ENCODE measurements at regions not wholly inside any gene's neighbourhood (a gene's known extent, or its start where the extent isn't known, plus 50 kb on each side); places are given as distances from the start of the nearest gene placed in this dataset.

- no peak for DNase-seq (ENCODE audit: low read depth, low spot score)
- no peak for ATAC-seq
- ChIA-PET RAD21 (ENCODE audit: low non-redundant PET in 1 of 2, low total read pairs in 2 of 2, uncharacterized antibody in 2 of 2, unreplicated experiment in 2 of 2) (no interaction called here), CTCF (no interaction called here), POLR2A (no interaction called here)
- no TSS peak for BruUV-seq (replicated peaks)
- no peaks in the 10 kb centered on the region for H3K79me2 ChIP-seq (ENCODE audit: insufficient read depth, low read length)
- H3K9ac ChIP-seq (ENCODE audit: low read length): no peak overlapping the region
- H3K27ac ChIP-seq (ENCODE audit: low read depth, low read length): no peak overlapping the region
- no peaks in the 10 kb centered on the region for H3K9me2 ChIP-seq (ENCODE audit: insufficient read depth)
- no peaks in the 10 kb centered on the region for H3K36me3 ChIP-seq (ENCODE audit: control insufficient read depth in 1 of 2, insufficient read depth in 2 of 2, low read length in 2 of 2)
- intact Hi-C loops (cut with micrococcal nuclease): no loop called here
- H3K4me2 ChIP-seq (ENCODE audit: low read length): no peak overlapping the region
- H3K27me3 ChIP-seq (ENCODE audit: insufficient read depth, low read length): no peaks in the 10 kb centered on the region
- no peak overlapping the region for H3K4me3 ChIP-seq (replicated peaks in 1 of 2; ENCODE audit: low read depth in 1 of 2, low read length in 2 of 2)
- TF ChIP-seq MAX (IDR thresholded peaks at IDR 0.05): no peak
- TF ChIP-seq CTCF (IDR thresholded peaks at IDR 0.05 in 2 of 3, conservative IDR thresholded peaks at IDR 0.05 in 1 of 3; ENCODE audit: borderline replicate concordance in 1 of 3, insufficient read depth in 1 of 3, low read depth in 2 of 3, low read length in 2 of 3): no peak
- no peak for TF ChIP-seq ZNF274 (IDR thresholded peaks at IDR 0.05; ENCODE audit: low read depth, low read length)
- H2AFZ ChIP-seq (ENCODE audit: low read depth, low read length, poor library complexity, severe bottlenecking): no peak overlapping the region
- no peaks in the 10 kb centered on the region for H3K9me3 ChIP-seq (ENCODE audit: control insufficient read depth in 1 of 2, insufficient read depth in 1 of 2, low read depth in 1 of 2, low read length in 2 of 2)
- H3K4me1 ChIP-seq (ENCODE audit: control insufficient read depth in 1 of 2, insufficient read depth in 2 of 2, low read length in 2 of 2): peaks cover 18 to 27% of the 10 kb centered on the region in 2 experiments
- H4K20me1 ChIP-seq (ENCODE audit: insufficient read depth): no peaks in the 10 kb centered on the region
Observed at GRCh38 chr14:101075801-101076413, 172.4 kb upstream of the RTL1 start.

GRCh38 chr14:101076451-101077198 is 173.1 kb upstream of the RTL1 start:
- H3K9me3 ChIP-seq (ENCODE audit: control insufficient read depth in 1 of 2, insufficient read depth in 1 of 2, low read depth in 1 of 2, low read length in 2 of 2): no peaks in the 10 kb centered on the region
- DNase-seq (ENCODE audit: low read depth, low spot score) (no peak), ATAC-seq (no peak)
- H4K20me1 ChIP-seq (ENCODE audit: insufficient read depth): no peaks in the 10 kb centered on the region
- POLR2A ChIA-PET: no interaction called here
- TF ChIP-seq EZH2 (IDR thresholded peaks at IDR 0.05) (no peak), MAX (IDR thresholded peaks at IDR 0.05) (no peak)
- no peaks in the 10 kb centered on the region for H3K79me2 ChIP-seq (ENCODE audit: insufficient read depth, low read length)
- H3K4me1 ChIP-seq (ENCODE audit: control insufficient read depth in 1 of 2, insufficient read depth in 2 of 2, low read length in 2 of 2): peaks cover 18 to 27% of the 10 kb centered on the region in 2 experiments
- no peak overlapping the region for H3K27ac ChIP-seq (ENCODE audit: low read depth, low read length)
- H3K9me2 ChIP-seq (ENCODE audit: insufficient read depth): no peaks in the 10 kb centered on the region
- RAD21 ChIA-PET (ENCODE audit: low non-redundant PET in 1 of 2, low total read pairs in 2 of 2, uncharacterized antibody in 2 of 2, unreplicated experiment in 2 of 2): no interaction called here
- CTCF ChIA-PET: no interaction called here
- no peak overlapping the region for H3K4me3 ChIP-seq (replicated peaks in 1 of 2; ENCODE audit: low read depth in 1 of 2, low read length in 2 of 2)
- no peak overlapping the region for H3K9ac ChIP-seq (ENCODE audit: low read length)
- H3K27me3 ChIP-seq (ENCODE audit: insufficient read depth, low read length): no peaks in the 10 kb centered on the region
- H3K36me3 ChIP-seq (ENCODE audit: control insufficient read depth in 1 of 2, insufficient read depth in 2 of 2, low read length in 2 of 2): no peaks in the 10 kb centered on the region
- no TSS peak for BruUV-seq (replicated peaks)
- intact Hi-C loops (cut with micrococcal nuclease): no loop called here
- H3K4me2 ChIP-seq (ENCODE audit: low read length): no peak overlapping the region
- no peak overlapping the region for H2AFZ ChIP-seq (ENCODE audit: low read depth, low read length, poor library complexity, severe bottlenecking)
